ENCODE measurements at regions not wholly inside any gene's neighbourhood (a gene's known extent, or its start where the extent isn't known, plus 50 kb on each side); places are given as distances from the start of the nearest gene placed in this dataset.

- DNase-seq (ENCODE audit: low read depth) (no peak), FAIRE-seq (no peak)
- H3K36me3 Mint-ChIP-seq (ENCODE audit: low read depth, unreplicated experiment) = no peaks in the 10 kb centered on the region
- no peaks in the 10 kb centered on the region for H3K79me2 ChIP-seq (ENCODE audit: insufficient read depth, low read length)
- H3K4me3 ChIP-seq (ENCODE audit: insufficient read depth, low read depth, low read length) = no peak overlapping the region
- TF ChIP-seq, protein P1, sequence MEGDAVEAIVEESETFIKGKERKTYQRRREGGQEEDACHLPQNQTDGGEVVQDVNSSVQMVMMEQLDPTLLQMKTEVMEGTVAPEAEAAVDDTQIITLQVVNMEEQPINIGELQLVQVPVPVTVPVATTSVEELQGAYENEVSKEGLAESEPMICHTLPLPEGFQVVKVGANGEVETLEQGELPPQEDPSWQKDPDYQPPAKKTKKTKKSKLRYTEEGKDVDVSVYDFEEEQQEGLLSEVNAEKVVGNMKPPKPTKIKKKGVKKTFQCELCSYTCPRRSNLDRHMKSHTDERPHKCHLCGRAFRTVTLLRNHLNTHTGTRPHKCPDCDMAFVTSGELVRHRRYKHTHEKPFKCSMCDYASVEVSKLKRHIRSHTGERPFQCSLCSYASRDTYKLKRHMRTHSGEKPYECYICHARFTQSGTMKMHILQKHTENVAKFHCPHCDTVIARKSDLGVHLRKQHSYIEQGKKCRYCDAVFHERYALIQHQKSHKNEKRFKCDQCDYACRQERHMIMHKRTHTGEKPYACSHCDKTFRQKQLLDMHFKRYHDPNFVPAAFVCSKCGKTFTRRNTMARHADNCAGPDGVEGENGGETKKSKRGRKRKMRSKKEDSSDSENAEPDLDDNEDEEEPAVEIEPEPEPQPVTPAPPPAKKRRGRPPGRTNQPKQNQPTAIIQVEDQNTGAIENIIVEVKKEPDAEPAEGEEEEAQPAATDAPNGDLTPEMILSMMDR (IDR thresholded peaks at IDR 0.05; ENCODE audit: insufficient read depth, low read depth, low read length) = no peak
- TF ChIP-seq EZH2 (IDR thresholded peaks at IDR 0.05; ENCODE audit: insufficient read depth, low read length) = no peak
- no peak overlapping the region for H3K4me2 ChIP-seq (ENCODE audit: low read length)
- H3K9me3 Mint-ChIP-seq (ENCODE audit: unreplicated experiment) = no peaks in the 10 kb centered on the region
- no peak overlapping the region for H3K9ac ChIP-seq (ENCODE audit: low read length)
- peaks cover 41% of the 10 kb centered on the region for H3K27me3 Mint-ChIP-seq (ENCODE audit: low read depth, unreplicated experiment)
- H3K4me1 ChIP-seq (ENCODE audit: insufficient read depth, low read length) = no peaks in the 10 kb centered on the region
- H3K27ac Mint-ChIP-seq (ENCODE audit: unreplicated experiment) = no peak overlapping the region
- H2AFZ ChIP-seq (ENCODE audit: low read depth, low read length) = no peak overlapping the region
- peaks cover 7% of the 10 kb centered on the region for H3K27me3 ChIP-seq (ENCODE audit: insufficient read depth, low read length)
- H3K4me3 Mint-ChIP-seq (ENCODE audit: unreplicated experiment) = no peak overlapping the region
- H3K36me3 ChIP-seq (ENCODE audit: insufficient read depth, low read length) = no peaks in the 10 kb centered on the region
- H3K4me1 Mint-ChIP-seq (ENCODE audit: low read depth, unreplicated experiment) = no peaks in the 10 kb centered on the region
- H3K27ac ChIP-seq (ENCODE audit: low read depth, low read length) = no peak overlapping the region
- no peaks in the 10 kb centered on the region for H4K20me1 ChIP-seq (ENCODE audit: insufficient read depth, low read length)
- no peaks in the 10 kb centered on the region for H3K9me3 ChIP-seq (ENCODE audit: insufficient read depth, low read depth, low read length)
Measured at GRCh38 chr2:105177536-105178254, 63.8 kb upstream of the GPR45 start.

DNA sequence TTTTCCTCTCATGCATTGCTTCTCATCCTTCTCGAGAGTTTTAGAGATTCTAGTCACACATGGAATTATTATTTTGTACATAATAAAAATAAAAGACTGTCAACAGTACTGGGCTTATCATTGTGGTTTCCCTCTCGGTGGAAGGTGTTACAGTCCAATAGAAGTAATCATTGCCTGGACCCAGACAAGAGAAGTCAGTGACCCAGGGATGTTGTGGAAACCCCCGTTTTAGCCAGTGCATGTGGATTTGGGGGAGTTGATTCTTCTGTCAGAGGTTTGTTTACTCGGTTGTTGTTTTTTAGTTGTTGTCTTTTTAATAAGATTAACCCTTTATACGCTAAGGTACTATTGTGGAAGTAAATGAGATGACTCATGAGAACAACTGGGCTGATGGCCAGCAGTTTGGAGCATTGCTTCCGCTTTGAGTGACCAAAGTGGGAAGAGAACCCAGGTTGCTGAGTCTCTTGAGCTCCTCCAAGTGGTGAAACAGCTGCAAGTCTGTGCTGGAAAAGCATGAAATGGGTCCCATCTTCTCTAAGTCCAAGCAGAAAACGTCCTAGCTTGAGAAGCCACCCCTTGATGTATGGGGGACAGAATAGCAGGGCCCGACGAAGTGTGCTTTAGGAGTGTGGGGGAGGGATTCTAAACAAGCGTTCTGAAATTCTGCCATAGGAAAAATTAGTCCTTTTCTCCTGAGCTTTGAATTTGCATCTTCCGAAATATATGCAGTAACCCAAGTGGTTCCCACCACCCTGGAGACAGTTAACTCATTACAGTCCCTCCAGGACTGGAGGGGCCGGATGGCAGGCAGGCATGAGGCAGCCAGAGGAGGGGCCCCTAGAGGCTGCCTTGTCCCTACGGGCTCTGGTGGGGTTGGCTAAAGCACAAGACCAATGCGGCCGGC is 61.8 kb upstream of the GPR45 start:
- H3K4me2 ChIP-seq (ENCODE audit: low read length) = no peak overlapping the region
- no peaks in the 10 kb centered on the region for H3K9me3 Mint-ChIP-seq (ENCODE audit: unreplicated experiment)
- H3K9me3 ChIP-seq (ENCODE audit: insufficient read depth, low read depth, low read length) = no peaks in the 10 kb centered on the region
- no peaks in the 10 kb centered on the region for H3K4me1 ChIP-seq (ENCODE audit: insufficient read depth, low read length)
- H2AFZ ChIP-seq (ENCODE audit: low read depth, low read length) = no peak overlapping the region
- no peak overlapping the region for H3K27ac ChIP-seq (ENCODE audit: low read depth, low read length)
- H3K36me3 Mint-ChIP-seq (ENCODE audit: low read depth, unreplicated experiment) = no peaks in the 10 kb centered on the region
- no peak overlapping the region for H3K4me3 ChIP-seq (ENCODE audit: insufficient read depth, low read depth, low read length)
- TF ChIP-seq EZH2 (IDR thresholded peaks at IDR 0.05; ENCODE audit: insufficient read depth, low read length) = no peak
- TF ChIP-seq, protein P1 (IDR thresholded peaks at IDR 0.05; ENCODE audit: insufficient read depth, low read depth, low read length) = peak; percentile 65
- H4K20me1 ChIP-seq (ENCODE audit: insufficient read depth, low read length) = no peaks in the 10 kb centered on the region
- H3K36me3 ChIP-seq (ENCODE audit: insufficient read depth, low read length) = no peaks in the 10 kb centered on the region
- H3K27me3 ChIP-seq (ENCODE audit: insufficient read depth, low read length) = no peaks in the 10 kb centered on the region
- H3K79me2 ChIP-seq (ENCODE audit: insufficient read depth, low read length) = no peaks in the 10 kb centered on the region
- H3K27me3 Mint-ChIP-seq (ENCODE audit: low read depth, unreplicated experiment) = peaks cover 32% of the 10 kb centered on the region
- peak; percentile 79 for DNase-seq (ENCODE audit: low read depth)
- no peak overlapping the region for H3K4me3 Mint-ChIP-seq (ENCODE audit: unreplicated experiment)
- FAIRE-seq = no peak
- no peak overlapping the region for H3K9ac ChIP-seq (ENCODE audit: low read length)
- no peak overlapping the region for H3K27ac Mint-ChIP-seq (ENCODE audit: unreplicated experiment)
- no peaks in the 10 kb centered on the region for H3K4me1 Mint-ChIP-seq (ENCODE audit: low read depth, unreplicated experiment)
